Adrenal gland (tissue), 5 donors: ENCODE measurements at regions not wholly inside any gene's neighbourhood (a gene's known extent, or its start where the extent isn't known, plus 50 kb on each side); places are given as distances from the start of the nearest gene placed in this dataset.
"Not testable (repeated sequence)": the region's sequence is repeated elsewhere in the genome, so short reads cannot be mapped to it uniquely, and the experiment has no call there.

Source experiments
- POLR2A ChIP-seq, 2 donors: fragments of 450-650 bp; IDR thresholded peaks; one replicate each; pipeline ENCODE4 v1.6.1; 2017; ENCODE audit warnings: antibody characterized with exemption in 2 of 2, mild to moderate bottlenecking in 2 of 2, moderate library complexity in 1 of 2
- TF ChIP-seq, protein P1 (sequence below), 6 experiments: fragments of 450-650 bp in 4 of 6; fragments of 200-600 bp in 2 of 6; sonication (generic) in 1 of 6; IDR thresholded peaks; 1 replicate in 5 of 6; 2 replicates in 1 of 6; pipeline versions ENCODE4 v1.5.1 to v1.8.0; 2016 to 2021; ENCODE audit warnings: antibody characterized with exemption in 6 of 6, mild to moderate bottlenecking in 2 of 6, moderate library complexity in 1 of 6
- donor health status: DM: no; HTN: no; CAD: no.

DNA sequence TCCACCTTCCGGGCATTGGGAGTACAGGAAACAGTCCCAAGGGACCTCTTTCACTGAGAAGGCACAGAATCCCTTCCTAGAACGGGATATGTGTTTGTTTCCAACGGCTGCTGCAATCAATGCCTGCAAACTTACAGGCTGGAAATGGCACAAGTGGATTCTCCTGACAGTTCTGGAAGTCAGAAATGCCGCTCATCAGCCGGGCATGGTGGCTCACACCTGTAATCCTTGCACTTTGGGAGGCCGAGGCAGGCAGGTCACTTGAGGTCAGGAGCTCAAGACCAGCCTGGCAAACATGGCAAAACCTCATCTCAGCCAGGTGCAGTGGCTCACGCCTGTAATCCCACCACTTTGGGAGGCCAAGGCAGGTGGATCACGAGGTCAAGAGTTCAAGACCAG, 97.0 kb upstream of the FGF3 start:
- TF ChIP-seq, protein P1, sequence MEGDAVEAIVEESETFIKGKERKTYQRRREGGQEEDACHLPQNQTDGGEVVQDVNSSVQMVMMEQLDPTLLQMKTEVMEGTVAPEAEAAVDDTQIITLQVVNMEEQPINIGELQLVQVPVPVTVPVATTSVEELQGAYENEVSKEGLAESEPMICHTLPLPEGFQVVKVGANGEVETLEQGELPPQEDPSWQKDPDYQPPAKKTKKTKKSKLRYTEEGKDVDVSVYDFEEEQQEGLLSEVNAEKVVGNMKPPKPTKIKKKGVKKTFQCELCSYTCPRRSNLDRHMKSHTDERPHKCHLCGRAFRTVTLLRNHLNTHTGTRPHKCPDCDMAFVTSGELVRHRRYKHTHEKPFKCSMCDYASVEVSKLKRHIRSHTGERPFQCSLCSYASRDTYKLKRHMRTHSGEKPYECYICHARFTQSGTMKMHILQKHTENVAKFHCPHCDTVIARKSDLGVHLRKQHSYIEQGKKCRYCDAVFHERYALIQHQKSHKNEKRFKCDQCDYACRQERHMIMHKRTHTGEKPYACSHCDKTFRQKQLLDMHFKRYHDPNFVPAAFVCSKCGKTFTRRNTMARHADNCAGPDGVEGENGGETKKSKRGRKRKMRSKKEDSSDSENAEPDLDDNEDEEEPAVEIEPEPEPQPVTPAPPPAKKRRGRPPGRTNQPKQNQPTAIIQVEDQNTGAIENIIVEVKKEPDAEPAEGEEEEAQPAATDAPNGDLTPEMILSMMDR (IDR thresholded peaks at IDR 0.05) = not testable (repeated sequence)
- TF ChIP-seq POLR2A (IDR thresholded peaks at IDR 0.05) = not testable (repeated sequence)
